BJ (cell line): ENCODE measurements at regions not wholly inside any gene's neighbourhood (a gene's known extent, or its start where the extent isn't known, plus 50 kb on each side); places are given as distances from the start of the nearest gene placed in this dataset.

Experiments
- CTCF ChIA-PET: fragments of 350-600 bp; formaldehyde crosslinking; extraction: SDS; loops from one replicate; lab custom pipeline; 2021; ENCODE audit warnings: antibody characterized with exemption, inconsistent platforms; lab: Yijun Ruan, JAX
- POLR2A ChIA-PET: fragments of 300-600 bp; sonication (Branson Sonifier 250); formaldehyde crosslinking; extraction: SDS; loops from one replicate; lab custom pipeline; 2021; ENCODE audit warnings: antibody characterized with exemption; lab: Charles Lee
- DNase-seq: peaks from one replicate; pipeline ENCODE4 v3.0.0-alpha.2; 2011; ENCODE audit warnings: low read depth
- H3K27me3 ChIP-seq: 2 replicates; pipeline ENCODE4 v1.6.0; 2011; ENCODE audit warnings: low read length; ENCODE audit not compliant: control insufficient read depth, insufficient read depth
- H3K36me3 ChIP-seq: 2 replicates; pipeline ENCODE4 v1.5.1; 2011; ENCODE audit warnings: low read length; ENCODE audit not compliant: control insufficient read depth, insufficient read depth
- H3K4me3 ChIP-seq: 2 replicates; pipeline ENCODE4 v1.5.1; 2011; ENCODE audit warnings: low read depth, mild to moderate bottlenecking, control low read depth, low read length
- CTCF ChIP-seq: IDR thresholded peaks from 2 replicates; pipeline ENCODE4 v1.5.1; 2011; ENCODE audit warnings: low read depth, mild to moderate bottlenecking, control low read depth, inconsistent platforms, low read length, moderate library complexity; ENCODE audit not compliant: insufficient read depth

- DNase-seq = no peak
- POLR2A ChIA-PET = no interaction called here
Observed at GRCh38 chr12:118608770-118609344, 232.5 kb downstream of the SUDS3 start.

GRCh38 chr12:118611295-118611694, 234.9 kb downstream of the SUDS3 start:
- ChIA-PET CTCF (no interaction called here), POLR2A (no interaction called here)
- no peaks in the 10 kb centered on the region for H3K27me3 ChIP-seq
- no peaks in the 10 kb centered on the region for H3K36me3 ChIP-seq
- H3K4me3 ChIP-seq = no peak overlapping the region
- DNase-seq = no peak
- no peak for TF ChIP-seq CTCF

More at GRCh38 chr12:118608770-118609344, 232.5 kb downstream of the SUDS3 start:
- CTCF ChIA-PET = no interaction called here
- no peaks in the 10 kb centered on the region for H3K36me3 ChIP-seq
- no peaks in the 10 kb centered on the region for H3K27me3 ChIP-seq
- no peak overlapping the region for H3K4me3 ChIP-seq
- TF ChIP-seq CTCF = no peak

GRCh38 chr12:118611770-118612169, 235.4 kb downstream of the SUDS3 start:
- TF ChIP-seq CTCF = no peak
- CTCF ChIA-PET = no interaction called here
- no peak for DNase-seq
- H3K27me3 ChIP-seq = no peaks in the 10 kb centered on the region
- H3K4me3 ChIP-seq = no peak overlapping the region
- H3K36me3 ChIP-seq = no peaks in the 10 kb centered on the region
- POLR2A ChIA-PET = no interaction called here

GRCh38 chr12:118617611-118618450, 241.5 kb downstream of the SUDS3 start:
- H3K4me3 ChIP-seq = no peak overlapping the region
- ChIA-PET POLR2A (no interaction called here), CTCF (no interaction called here)
- no peak for DNase-seq
- no peaks in the 10 kb centered on the region for H3K36me3 ChIP-seq
- H3K27me3 ChIP-seq = no peaks in the 10 kb centered on the region
- no peak for TF ChIP-seq CTCF

GRCh38 chr12:118618695-118619094, 242.3 kb downstream of the SUDS3 start:
- ChIA-PET POLR2A (no interaction called here), CTCF (no interaction called here)
- Histone ChIP-seq H3K27me3 (no peaks in the 10 kb centered on the region), H3K36me3 (no peaks in the 10 kb centered on the region), H3K4me3 (no peak overlapping the region)
- TF ChIP-seq CTCF = no peak
- no peak for DNase-seq
